CD4-positive, alpha-beta T cell treated with Interleukin-1 beta for 1 hour (primary cell): ENCODE measurements at regions not wholly inside any gene's neighbourhood (a gene's known extent, or its start where the extent isn't known, plus 50 kb on each side); places are given as distances from the start of the nearest gene placed in this dataset.
"Not testable (repeated sequence)": the region's sequence is repeated elsewhere in the genome, so short reads cannot be mapped to it uniquely, and the experiment has no call there.

ENCODE experiments used
- DNase-seq, 2 donors: peaks; one replicate each; pipeline ENCODE4 v3.0.0-alpha.2; 2020 to 2022

DNA sequence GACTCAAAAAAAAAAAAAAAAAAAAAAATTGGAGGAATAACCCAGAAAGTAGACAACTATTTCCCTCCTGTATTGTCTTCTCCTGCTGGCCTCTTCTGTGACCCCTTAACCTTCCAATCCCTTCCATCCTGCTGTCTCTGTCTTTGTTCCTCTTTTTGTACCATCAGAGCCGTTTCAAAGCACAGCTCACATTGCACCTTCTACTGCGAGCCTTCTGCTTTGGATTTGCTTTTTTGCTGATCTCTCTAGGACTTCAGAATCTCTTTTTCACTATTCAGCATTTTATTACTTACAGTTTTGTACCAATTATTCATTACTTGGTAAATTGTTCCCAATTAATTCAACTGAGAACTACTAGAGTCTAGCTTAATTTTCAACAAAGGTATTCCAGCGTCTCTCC, 284.0 kb upstream of the TBL1XR1 start:
- DNase-seq, result no peak

DNA sequence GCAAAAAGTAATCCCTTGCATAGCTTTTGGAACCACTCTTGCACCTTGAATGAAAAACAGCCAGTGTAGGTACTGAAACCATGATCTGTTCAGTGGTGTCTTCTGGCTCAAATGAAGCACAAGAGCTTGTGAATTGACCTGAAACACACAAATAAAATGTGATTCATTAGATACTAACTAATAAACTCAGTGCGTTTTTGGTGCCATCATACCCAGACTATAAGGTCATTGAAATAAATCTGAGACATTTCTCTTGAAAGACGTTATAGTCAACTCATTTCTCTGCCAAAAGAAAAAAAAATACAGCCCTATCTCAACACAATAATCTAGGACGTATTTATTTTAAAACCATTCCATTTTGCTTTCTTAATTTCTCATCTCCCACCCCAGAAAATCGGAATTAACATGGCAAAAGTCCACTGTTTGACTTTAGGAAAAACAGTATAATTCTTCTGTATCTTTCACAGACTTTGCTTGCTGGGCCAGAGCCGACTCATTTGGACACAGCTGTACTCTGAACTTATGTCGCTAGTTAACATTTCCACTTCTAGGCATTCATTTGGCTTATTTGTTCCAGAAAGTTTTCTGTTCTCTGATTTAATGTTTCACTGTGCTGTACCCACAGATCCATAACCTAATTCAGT, 284.9 kb upstream of the TBL1XR1 start:
- no peak for DNase-seq

DNA sequence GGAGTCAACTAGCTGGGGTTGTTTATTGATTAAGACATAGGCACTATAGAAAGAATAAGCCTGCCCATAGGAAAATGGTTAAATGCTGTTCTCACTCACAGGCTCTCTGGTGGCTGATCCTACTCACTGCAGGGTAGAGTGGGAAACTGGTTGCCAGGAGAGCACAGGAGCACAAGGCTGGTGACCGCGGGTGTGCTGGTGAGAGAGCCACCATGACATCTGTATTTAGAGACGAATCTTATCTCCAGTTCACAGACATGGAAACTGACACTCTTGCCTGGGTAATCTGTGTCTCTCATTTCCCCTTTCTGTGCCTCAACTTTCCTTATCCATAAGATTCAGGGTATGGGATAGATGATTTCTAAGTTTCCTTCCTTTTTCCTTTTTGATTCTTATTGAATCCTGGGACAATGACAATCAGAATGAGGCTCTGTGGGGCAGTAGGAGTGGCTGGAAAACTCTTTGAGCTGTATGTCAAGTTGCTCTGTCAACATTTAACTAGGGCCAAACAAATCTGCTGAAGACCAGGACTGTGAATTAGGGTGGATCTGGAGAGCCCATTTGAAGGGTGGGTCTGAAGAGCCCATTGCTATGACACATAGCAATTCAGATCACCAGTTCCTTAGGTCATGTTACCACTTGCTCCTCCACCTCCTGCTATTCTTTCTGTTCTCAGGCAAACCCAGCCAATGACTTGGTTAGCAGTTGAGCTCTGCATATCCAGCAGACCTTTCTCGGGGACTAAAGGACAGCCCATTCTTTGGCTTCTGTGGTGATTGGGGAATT, 286.1 kb upstream of the TBL1XR1 start:
- DNase-seq, result no peak

DNA sequence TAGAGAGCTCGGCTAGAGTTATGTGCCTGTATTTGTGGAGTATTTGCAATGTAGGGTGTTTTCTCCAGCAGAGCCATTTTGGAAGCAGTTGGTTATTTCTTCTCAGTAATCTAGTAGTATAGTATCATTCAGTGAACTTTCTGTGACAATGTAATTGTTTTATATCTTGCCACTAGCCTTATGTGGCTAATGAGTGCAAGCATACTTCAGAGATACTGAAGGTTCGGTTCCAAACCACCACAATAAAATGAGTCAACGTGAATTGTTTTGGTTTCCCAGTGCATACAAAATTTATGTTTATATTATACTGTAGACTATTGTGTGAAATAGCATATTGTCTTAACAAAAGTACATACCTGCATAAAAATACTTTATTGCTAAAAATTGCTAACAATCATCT, 286.9 kb upstream of the TBL1XR1 start:
- no peak for DNase-seq

DNA sequence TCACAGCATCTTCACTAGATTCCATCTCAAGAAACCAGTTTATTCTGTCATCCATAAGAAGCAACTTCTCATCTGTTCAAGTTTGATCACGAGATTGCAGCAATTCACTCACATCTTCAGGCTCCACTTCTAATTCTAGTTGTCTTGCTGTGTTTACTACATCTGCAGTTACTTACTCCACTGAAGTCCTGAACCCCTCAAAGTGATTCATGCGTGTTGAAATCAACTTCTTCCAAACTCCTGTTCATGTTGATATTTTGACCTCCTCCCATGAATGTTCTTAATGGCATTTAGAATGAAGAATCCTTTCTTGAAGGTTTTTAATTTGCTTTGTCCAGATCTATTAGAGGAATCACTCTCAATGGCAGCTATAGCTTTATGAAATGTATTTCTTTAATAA, 287.6 kb upstream of the TBL1XR1 start:
- no peak for DNase-seq

DNA sequence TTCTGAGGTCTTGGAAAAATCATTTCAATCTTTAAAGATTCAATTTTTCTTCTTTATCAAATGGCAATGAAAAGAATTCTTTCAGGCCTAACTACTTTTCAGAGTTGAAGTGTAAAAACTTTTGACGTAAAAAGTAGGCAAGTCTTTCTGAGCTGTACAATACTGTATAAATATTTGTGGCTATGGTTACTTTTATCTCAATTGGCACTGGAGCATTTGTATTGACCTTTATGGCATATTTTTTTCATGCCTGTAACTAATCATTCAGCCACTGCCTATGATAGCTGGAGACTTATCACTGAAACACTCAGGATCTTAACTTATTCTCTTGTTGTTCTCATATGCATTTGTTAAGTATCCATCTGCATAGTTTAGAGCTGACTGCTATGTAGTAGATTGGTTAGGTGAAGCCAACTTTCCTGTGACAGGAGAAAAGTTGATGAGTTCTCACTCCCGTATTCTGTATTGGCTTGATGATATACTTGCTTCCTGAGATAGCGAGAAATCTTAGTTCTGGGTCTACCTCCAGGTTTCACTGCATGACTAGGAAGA, 290.4 kb upstream of the TBL1XR1 start:
- DNase-seq, result no peak

DNA sequence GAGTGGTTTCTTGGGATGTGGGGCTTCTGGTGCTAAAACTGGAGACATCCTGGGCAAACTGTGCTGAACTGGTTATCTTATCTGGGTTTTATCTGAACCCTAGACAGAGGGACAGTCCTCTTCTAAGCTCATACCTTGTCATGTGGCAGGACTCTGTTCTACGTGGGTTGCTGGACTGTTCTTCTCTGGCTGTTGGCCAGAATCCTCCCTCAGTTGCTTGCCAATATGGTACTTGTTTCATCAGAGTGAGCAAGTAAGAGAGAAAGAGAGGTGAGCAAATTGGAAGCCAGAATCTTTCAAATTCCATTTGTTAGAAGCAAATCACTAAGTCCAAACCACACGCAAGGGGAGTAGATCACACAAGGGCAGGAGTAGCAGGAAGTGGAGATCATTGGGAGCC, 291.5 kb upstream of the TBL1XR1 start:
- DNase-seq, result no peak

DNA sequence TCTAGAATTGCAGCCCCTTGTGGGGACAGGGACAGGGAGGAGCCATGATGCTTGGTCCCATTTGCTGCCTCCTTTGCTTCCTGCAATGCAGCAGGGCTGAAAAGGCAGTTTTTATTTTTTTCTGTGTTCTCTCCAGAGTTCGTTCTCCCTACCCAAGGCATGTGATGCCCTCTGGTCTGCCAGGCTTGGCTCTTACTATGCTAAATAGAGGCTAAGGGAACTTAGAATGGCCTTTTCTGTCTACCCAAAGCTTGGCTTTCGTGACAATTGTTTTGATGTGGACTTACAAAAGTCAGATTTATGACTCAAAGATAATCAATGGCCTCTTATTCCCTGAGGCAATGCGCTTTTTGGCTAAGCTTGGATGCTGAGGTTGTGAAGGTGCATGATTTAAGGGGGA, 293.3 kb upstream of the TBL1XR1 start:
- no peak for DNase-seq

DNA sequence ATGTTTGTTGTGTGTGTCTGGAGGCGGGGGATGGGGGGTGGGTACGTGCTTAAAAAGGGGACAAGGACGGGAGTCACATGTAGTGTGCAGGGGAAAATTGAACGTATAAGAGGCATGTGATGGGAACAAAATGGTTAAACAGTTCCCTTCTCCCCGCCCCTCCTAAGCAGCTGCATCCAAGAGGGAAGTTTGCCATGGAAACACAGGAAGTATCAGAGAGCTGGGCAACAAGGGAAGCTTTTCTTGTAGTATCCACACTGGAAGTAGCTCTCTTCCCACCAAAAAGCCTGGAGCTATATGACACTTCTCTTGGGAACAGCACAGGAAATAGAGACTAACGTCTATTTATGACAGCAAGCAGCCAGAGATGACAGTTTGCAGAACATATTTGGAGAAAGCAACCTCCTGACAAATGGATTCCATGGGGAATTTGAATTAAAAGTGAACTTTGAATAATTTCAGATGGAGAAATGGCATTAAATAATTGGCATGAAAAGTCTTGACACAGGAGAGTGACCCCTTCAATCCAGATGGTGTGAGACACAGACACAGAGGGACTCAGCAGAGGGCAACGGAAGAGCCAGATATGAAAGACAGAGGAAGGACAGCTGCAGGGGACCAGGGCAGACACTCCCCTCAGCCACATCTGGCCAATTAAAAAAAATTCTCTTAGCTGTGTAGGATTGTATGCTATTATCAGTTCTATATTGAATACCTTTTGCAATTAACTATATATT, 294.2 kb upstream of the TBL1XR1 start:
- no peak for DNase-seq

DNA sequence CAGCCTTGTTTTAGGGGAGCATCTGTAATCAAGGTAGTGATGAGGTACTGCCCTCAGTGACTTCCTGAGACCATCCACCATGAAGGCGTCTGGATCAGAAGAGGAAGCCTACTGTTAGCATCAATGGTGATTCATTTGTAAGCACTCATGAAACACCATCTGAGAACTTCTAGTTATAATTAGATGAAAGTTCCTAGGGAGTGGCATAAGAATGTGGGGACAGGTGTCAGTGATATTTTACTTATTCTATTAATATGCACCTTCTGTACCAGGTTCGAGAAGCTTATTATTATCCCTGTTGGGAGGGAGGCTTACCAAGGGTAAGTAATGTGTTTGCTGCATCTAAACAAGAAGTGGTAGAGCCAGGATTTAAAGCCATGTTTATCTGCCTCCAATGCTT, 295.8 kb upstream of the TBL1XR1 start:
- no peak for DNase-seq

DNA sequence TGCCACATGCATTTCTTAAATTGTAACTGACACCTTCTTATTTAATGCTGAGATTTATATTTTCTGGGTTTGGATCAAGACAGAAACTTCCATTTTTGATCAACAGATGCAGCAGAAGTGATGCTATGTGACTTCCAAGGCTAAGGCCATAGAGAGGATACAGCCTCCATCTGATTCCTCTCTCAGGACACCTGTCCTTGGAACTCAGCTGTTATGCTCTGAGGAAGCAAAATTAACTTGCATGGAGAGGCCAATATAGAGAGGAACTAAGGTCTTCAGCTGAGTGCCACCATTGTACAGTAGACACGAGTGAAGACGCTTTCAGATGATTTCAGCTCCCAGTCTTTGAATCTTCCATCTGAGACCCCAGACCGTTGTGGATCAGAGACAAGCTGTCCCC, 296.9 kb upstream of the TBL1XR1 start:
- no peak for DNase-seq

DNA sequence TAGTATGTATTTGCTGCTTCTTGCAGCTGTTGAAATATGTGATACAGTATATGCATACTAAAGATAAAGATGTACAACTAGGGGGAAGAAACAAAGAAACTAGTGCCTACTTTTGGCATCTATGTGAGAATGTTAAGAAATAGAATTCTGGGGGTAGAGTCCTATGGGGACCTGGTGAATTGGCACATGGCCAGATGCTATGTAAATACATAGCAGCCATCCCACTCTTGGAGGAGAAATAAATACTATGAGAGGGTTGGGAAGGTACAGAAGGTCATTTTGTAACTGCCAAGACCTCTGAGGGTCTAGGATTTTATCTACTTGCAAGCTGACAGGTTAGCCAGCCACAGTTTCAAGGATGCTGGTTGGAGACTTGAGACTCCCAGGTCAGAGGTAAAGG, 298.3 kb upstream of the TBL1XR1 start:
- no peak for DNase-seq

DNA sequence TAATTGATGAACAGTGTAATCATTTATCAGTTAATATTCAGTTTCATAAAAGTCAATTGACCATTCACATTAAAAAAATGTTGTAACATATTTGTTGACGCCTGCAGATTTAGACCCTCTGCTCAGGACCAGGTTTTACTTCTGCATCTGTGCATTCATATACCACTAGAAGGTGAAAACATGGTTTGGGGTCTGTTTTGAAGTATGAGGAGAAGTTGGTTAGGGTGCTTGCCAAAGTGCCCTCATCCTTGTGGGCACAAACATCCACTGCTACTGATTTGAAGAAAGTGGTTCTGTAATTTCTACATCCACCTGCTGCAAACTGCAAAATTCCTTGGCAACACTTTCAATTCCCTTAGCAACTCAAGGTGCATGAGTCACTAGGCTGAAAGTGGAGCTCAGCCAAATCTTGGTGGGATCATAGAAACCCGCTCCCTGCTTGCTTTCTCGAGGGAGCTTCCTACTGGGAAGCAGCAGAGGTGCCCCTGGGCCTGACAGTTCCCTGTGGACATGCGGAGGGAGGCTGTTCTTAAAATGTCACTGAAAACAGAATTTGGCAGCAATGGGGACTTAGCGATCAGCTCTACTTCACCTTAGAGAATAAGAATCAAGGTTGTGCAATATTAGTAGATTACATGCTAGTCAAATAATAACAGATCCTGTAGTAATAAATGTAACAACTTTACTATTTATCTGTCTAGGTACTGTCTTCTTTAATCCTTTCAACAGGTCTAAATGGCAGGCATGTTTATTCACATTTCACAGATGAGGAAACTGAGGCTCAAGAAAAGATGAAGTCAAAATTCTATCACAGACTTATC, 301.0 kb upstream of the TBL1XR1 start:
- no peak for DNase-seq

DNA sequence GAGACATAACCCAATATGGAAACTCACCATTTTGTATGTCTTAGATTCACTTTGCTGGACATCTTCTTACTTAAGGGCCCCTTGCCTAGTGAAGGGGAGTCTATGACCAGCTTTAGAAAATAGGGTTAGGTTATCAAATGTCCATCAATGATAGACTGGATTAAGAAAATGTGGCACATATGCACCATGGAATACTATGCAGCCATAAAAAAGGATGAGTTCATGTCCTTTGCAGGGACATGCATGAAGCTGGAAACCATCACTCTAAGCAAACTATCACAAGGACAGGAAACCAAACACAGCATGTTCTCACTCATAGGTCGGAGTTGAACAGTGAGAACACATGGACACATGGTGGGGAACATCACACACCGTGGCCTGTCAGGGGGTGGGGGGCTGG, 301.8 kb upstream of the TBL1XR1 start:
- DNase-seq, result not testable (repeated sequence)

DNA sequence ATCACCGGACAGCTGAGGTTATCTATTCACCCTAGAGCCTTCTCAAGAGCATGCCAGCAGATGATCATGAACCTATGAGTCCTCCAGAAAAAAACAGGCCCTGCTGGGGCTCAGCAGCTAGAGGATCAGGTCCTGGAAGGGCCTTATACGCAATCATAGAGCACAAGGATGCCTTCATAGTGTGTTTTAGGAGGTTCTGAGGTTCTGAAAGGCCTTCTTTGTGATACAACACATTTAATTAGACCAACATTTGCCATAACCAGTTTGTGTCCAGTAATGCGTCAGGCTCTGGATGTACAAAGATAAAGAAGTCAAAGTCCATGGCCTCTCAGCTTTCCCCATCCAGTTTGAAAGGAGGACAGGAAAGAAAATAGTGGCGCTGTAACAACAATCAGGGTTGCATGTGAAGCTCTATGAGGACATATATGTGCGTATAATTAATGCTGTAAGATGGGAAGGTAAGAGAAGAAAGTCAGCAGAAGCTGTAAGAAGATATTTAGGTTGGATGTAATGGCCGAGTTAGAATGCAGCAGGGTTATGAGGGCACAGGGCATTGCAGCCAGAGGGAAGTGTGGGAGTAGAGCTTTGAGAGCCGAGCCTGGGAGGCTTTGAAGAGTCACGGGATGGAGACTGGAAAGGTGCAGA, 302.6 kb upstream of the TBL1XR1 start:
- no peak for DNase-seq

DNA sequence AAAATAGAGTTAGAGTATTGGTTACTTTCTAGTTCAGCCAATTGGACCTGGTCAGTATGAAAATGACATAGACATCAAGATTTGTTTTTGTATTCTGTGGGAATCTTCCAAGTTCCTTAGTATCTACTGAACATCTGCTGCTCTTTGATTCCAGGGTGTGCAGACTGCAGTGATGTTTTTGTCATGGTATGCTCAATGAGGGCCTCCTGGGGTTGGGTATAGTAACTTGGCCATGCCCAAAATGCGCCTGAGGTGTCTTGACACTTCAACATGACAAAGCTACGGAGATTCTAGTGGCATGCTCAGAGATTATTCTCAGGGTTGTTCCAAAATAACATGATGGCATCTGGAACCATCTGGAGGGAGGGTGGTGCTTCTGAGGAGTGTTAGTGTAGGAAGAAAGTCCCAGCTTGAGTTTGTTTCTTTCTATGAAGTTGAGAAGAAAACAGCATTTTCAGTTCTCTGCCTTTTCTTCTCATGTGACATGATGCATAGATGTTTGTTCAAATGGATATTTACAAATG, 313.5 kb upstream of the TBL1XR1 start:
- no peak for DNase-seq

DNA sequence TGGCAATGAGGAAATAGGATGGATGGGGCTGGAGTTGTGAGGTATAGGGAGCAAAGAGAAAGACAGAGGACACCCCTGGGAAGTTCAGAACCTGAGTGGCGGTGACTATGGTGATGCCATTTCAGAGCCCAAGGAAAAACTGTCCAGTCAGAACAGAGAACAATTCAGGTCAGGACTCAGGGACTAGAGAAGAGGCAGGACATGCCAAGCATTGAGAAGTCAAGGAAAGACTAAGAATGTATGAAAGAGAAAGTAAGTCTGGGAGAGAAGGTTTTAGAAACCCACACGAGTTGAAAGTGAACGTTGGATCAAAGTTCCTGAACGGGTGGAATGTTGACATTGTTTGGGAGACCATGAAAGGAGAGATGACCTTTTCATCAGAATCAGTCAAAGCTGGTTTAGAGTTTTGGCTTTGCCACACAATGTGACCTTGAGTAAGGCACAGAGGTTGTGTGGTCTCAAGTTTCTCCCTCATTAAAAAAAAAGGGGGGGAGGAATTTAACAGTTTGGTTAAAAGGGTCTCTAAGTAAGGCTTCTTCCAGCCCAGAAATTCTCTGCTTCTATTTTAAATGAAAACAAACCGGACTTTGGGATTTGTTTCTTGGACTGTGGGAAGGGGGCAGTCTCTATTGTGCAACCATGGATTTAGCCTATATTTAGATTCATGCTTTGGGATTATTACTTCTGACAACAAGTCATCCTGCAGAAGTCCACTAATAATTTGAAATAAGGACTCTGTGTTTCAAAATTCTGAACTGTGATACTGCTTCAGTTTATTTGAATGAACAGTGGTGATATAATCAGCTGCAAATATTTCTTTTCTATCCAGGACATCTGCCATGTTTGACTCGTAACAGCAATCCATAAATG, 315.9 kb upstream of the TBL1XR1 start:
- DNase-seq, result no peak

DNA sequence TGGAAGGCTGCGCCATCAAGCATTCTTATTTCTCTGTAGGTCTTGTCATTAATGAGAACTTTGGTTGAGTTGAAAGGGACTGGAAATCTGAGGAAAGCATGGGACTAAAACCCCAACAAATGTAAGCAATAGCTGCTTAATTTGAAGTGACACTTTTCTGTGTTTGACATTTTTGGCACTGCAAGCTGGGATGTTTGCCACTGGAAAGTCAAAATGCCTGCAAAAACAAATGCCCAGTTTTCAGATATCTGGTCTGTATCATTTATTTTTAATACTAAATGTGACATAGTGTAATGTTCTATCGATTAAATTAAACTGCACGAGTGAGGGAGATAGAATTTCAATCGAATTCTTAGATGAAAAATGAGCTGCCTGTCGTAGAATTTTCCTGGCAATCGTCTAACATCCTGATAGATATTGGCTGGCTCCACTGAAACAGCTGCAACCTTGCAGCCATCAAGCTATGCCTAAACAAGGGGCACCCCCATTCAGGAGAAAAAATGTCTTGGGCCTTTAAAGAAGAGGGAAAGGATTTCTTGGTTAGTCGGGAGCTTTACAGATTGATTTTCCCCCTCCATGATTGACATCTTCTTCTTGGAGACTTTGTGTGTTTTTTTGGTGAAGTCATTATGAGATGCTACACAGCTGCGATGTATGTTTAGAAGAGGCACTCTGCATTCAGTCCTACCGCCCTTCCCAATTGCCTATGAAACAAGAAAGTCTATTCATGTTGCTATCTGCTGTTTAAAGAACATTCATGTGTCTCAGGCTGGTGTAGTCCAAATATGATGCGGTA, 316.7 kb upstream of the TBL1XR1 start:
- DNase-seq, result no peak

DNA sequence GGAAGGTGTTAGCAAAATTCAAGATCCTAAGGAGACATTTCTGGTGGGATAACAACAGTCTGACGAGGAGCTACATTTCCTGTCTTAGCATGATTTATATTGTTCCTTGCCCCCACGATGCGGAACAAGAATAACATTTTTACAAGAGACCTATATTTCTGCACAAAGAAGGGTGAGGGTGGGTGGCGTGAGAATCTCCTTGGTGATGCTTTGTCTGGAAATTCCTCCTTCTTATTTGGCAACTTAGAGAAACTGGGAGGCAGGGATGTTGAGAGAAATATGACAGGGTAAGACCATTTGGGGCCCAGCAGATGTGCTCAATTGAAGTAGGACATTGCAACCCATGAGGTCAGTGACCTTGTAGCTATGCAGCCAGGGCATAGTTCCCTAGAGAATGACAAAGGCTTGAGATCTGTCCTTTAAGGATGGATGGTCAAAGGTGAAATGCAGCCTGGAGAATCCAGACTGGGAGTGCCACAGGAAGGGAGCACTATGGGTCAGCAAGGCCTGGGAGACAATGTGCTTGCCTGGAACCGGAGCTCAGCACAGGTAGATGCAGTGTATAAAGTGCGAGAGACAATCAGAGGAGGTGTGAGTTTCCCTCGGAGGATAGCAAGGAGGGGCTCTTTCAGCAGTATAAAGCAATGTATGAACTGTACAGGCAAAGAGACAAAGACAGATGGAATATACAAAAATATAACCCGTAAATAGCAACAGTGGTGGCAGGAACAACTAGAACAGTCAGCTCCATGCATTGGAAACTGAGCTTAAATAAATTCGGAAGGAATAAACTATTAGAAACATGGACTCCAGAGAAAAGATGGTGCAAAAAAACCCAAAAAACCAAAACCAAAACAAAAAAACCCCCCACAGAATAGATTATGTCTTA, 317.6 kb upstream of the TBL1XR1 start:
- DNase-seq, result no peak
